Lower lobe of right lung (tissue), 2 donors: ENCODE measurements at regions not wholly inside any gene's neighbourhood (a gene's known extent, or its start where the extent isn't known, plus 50 kb on each side); places are given as distances from the start of the nearest gene placed in this dataset.

Source experiments
- ATAC-seq, 2 donors: fragments of 200-7000 bp; cut with Tn5 transposase; one replicate each; pipeline ENCODE4 v1.9.1; 2020 to 2022; ENCODE audit warnings: mild to moderate bottlenecking in 2 of 2, moderate library complexity in 2 of 2
- DNase-seq: peaks from one replicate; pipeline ENCODE4 v3.0.0-alpha.2; 2020
- H3K27ac ChIP-seq: fragments of 200-600 bp; one replicate; pipeline ENCODE4 v1.8.0; 2022
- H3K27me3 ChIP-seq: fragments of 200-600 bp; one replicate; pipeline ENCODE4 v1.8.0; 2022; ENCODE audit warnings: low read depth
- H3K36me3 ChIP-seq: fragments of 200-600 bp; one replicate; pipeline ENCODE4 v1.8.0; 2022; ENCODE audit warnings: mild to moderate bottlenecking
- H3K4me1 ChIP-seq: fragments of 200-600 bp; one replicate; pipeline ENCODE4 v1.8.0; 2022
- H3K4me3 ChIP-seq: fragments of 200-600 bp; one replicate; pipeline ENCODE4 v1.8.0; 2022; ENCODE audit warnings: mild to moderate bottlenecking
- H3K9me3 ChIP-seq: fragments of 200-600 bp; one replicate; pipeline ENCODE4 v1.8.0; 2022
- intact Hi-C: fragments of 100-400 bp; cut with DNase I; formaldehyde crosslinking; loops from one replicate; pipeline ENCODE4 v1.11.0; 2022
- TF ChIP-seq, protein P1 (sequence below): fragments of 200-600 bp; IDR thresholded peaks from one replicate; pipeline ENCODE4 v1.8.0; 2022; ENCODE audit warnings: antibody characterized with exemption, mild to moderate bottlenecking
- donor health status: DM: no; HTN: yes; CAD: no; lungs with severe emphysema.

DNA sequence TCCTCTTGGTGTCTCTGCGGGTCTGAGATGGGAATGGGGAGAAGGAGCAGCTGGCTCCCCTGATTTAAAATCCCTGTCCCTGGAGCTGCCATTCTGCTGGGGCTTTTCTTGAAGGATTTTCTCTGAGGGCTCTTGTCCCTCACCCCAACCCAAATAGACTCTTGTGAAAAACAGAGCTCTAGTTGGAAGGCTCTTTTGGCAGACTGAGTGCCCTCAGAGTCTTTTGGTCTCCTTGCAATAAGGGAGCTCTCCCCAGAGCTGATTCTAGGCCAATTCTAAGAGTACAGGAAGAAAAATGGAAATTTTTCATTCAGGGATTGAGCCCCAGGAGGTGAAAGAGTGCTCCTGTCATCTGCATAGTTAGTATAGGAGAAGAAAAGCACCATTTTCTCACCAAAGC lies 238.3 kb downstream of the COG6 start:
- H3K27me3 ChIP-seq: no peaks in the 10 kb centered on the region
- no peaks in the 10 kb centered on the region for H3K4me1 ChIP-seq
- no peaks in the 10 kb centered on the region for H3K9me3 ChIP-seq
- no peaks in the 10 kb centered on the region for H3K36me3 ChIP-seq
- no peak overlapping the region for H3K4me3 ChIP-seq
- no peak overlapping the region for H3K27ac ChIP-seq
- intact Hi-C loops: no loop called here
- DNase-seq (no peak), ATAC-seq (no peak)
- TF ChIP-seq, protein P1, sequence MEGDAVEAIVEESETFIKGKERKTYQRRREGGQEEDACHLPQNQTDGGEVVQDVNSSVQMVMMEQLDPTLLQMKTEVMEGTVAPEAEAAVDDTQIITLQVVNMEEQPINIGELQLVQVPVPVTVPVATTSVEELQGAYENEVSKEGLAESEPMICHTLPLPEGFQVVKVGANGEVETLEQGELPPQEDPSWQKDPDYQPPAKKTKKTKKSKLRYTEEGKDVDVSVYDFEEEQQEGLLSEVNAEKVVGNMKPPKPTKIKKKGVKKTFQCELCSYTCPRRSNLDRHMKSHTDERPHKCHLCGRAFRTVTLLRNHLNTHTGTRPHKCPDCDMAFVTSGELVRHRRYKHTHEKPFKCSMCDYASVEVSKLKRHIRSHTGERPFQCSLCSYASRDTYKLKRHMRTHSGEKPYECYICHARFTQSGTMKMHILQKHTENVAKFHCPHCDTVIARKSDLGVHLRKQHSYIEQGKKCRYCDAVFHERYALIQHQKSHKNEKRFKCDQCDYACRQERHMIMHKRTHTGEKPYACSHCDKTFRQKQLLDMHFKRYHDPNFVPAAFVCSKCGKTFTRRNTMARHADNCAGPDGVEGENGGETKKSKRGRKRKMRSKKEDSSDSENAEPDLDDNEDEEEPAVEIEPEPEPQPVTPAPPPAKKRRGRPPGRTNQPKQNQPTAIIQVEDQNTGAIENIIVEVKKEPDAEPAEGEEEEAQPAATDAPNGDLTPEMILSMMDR: no peak

DNA sequence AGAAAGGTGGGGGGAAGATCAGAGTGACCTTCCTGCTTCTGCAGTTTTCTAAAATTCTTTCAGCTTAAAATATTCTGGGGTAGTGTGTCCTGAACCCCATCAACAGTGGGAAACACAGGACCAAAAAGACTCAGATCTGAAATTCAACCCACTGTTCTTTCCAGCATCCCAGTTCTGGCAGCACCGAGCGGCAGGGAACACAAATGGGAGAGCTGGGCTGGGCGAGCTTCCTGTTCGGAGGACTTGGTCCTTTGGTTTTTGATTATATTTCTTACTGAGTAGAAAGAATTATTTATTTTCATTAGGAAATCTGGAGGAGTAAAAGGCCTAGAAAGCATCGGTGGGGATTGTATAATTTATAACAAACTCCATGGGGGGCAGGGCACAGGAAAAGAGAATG lies 239.1 kb downstream of the COG6 start:
- Histone ChIP-seq H3K4me1 (no peaks in the 10 kb centered on the region), H3K27me3 (no peaks in the 10 kb centered on the region), H3K36me3 (no peaks in the 10 kb centered on the region), H3K27ac (no peak overlapping the region), H3K9me3 (no peaks in the 10 kb centered on the region), H3K4me3 (no peak overlapping the region)
- TF ChIP-seq, protein P1: no peak
- intact Hi-C loops: no loop called here
- no peak for ATAC-seq
- no peak for DNase-seq

DNA sequence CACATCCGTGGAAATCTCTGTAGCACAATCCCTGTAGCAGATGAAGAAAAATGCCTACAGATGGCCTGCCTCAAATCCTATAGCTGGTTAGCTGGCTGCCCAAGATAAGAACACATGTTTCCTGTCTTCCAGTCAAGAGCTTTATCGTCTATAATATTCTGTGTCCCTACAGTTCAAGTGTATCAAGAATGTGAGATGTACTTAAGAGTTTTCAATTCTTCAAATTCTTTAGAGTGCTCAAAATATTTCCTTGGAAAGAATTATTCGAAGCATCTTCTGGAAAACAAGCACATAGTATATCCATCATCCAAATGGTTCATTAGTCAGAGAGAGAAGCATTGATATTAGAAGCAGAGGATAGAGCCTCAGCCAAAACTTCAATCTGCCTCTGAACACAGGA lies 239.8 kb downstream of the COG6 start:
- intact Hi-C loops: no loop called here
- Histone ChIP-seq H3K4me3 (no peak overlapping the region), H3K9me3 (no peaks in the 10 kb centered on the region), H3K27ac (no peak overlapping the region), H3K4me1 (no peaks in the 10 kb centered on the region), H3K36me3 (no peaks in the 10 kb centered on the region), H3K27me3 (no peaks in the 10 kb centered on the region)
- DNase-seq: no peak
- ATAC-seq: no peak
- TF ChIP-seq, protein P1: no peak

DNA sequence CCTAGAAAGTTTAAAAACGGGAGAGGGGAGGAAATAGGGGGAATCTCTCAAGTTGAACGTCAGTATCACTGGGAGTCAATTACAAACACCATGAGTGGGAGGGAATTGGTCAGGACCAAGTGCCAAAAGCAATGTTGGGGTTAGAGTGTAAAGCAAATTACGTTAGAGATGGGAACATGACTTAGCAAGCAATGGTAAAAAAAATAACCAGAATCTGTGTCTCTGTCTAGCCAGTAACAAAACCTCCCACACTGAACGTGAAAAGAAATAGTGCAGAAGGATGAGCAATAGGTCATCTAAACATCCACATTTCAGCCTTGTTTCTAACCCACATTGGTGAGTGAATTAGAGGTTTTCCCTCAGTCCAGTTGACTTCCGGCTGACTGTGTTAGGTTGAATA lies 242.2 kb downstream of the COG6 start:
- Histone ChIP-seq H3K4me3 (no peak overlapping the region), H3K27me3 (no peaks in the 10 kb centered on the region), H3K36me3 (no peaks in the 10 kb centered on the region), H3K27ac (no peak overlapping the region), H3K9me3 (no peaks in the 10 kb centered on the region), H3K4me1 (no peaks in the 10 kb centered on the region)
- ATAC-seq: no peak
- TF ChIP-seq, protein P1: no peak
- no peak for DNase-seq
- intact Hi-C loops: no loop called here

DNA sequence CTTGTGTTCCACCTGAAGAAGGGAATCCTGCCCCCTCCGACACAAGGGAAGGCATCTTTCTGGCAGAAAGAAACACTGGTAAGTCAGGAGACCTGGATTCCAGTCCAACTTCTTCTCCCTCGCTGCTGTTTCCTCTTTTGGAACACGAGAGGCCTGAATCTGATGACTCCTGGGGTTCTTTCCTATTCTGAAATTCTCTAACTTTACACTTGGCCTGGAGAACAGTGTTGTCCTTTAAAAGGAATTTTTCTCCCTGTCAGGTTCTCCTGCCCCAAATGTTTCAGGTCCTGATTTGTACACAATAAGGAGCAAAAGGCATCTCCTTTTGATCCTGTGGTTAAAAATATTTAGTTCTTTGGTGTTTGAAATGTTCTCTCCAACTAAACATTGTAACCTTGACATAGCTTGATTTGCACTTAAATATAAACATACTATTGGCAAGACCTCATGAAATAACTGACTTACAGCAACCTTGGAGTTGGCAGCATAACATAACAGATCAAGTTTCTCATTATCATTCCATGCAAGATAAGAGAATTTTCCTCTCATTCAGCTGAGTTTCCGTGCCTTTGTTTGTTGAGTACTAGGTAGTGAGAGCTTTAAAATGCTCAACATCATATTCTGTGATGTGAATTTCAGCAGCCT lies 244.8 kb downstream of the COG6 start:
- DNase-seq (no peak), ATAC-seq (no peak)
- H3K9me3 ChIP-seq: no peaks in the 10 kb centered on the region
- H3K27me3 ChIP-seq: no peaks in the 10 kb centered on the region
- no peak overlapping the region for H3K4me3 ChIP-seq
- no peaks in the 10 kb centered on the region for H3K36me3 ChIP-seq
- no peak overlapping the region for H3K27ac ChIP-seq
- intact Hi-C loops: no loop called here
- H3K4me1 ChIP-seq: no peaks in the 10 kb centered on the region
- TF ChIP-seq, protein P1: no peak
